ENCODE measurements at regions not wholly inside any gene's neighbourhood (a gene's known extent, or its start where the extent isn't known, plus 50 kb on each side); places are given as distances from the start of the nearest gene placed in this dataset.

GRCh38 chr5:103886826-103887225 lies 324.2 kb upstream of the NUDT12 start:
- DNase-seq (ENCODE audit: low read depth, low spot score) (no peak), FAIRE-seq (no peak)
- Histone ChIP-seq H3K36me3 (ENCODE audit: control insufficient read depth in 2 of 2, extremely low read depth in 1 of 2, insufficient read depth in 2 of 2, low read length in 2 of 2) (no peaks in the 10 kb centered on the region), H3K9me1 (ENCODE audit: control insufficient read depth, extremely low read depth, insufficient read depth, low read length) (no peaks in the 10 kb centered on the region), H3K27me3 (ENCODE audit: control insufficient read depth, extremely low read depth, insufficient read depth, low read length) (no peaks in the 10 kb centered on the region), H3K9me3 (ENCODE audit: control insufficient read depth, low read depth, low read length) (no peaks in the 10 kb centered on the region), H3K4me1 (ENCODE audit: control insufficient read depth, extremely low read depth, insufficient read depth, low read length) (no peaks in the 10 kb centered on the region), H3K4me3 (ENCODE audit: control insufficient read depth in 2 of 3, extremely low read depth in 1 of 3, insufficient read depth in 2 of 3, low read depth in 1 of 3, low read length in 3 of 3) (no peak overlapping the region), H4K20me1 (ENCODE audit: control insufficient read depth, extremely low read depth, insufficient read depth, low read length) (no peaks in the 10 kb centered on the region), H3K27ac (ENCODE audit: control insufficient read depth, insufficient read depth, low read length) (no peak overlapping the region), H2AFZ (ENCODE audit: control insufficient read depth, low read length) (no peak overlapping the region), H3K9ac (ENCODE audit: control insufficient read depth, extremely low read depth, insufficient read depth, low read length) (no peak overlapping the region), H3K79me2 (ENCODE audit: control insufficient read depth, insufficient read depth, low read length) (no peaks in the 10 kb centered on the region), H3K4me2 (ENCODE audit: control insufficient read depth, extremely low read depth, insufficient read depth, low read depth, low read length) (no peak overlapping the region)
- dilution Hi-C loops (cut with MboI; ENCODE audit: extremely low pct_ligation_motif_present, low sequenced_read_pairs) = no loop called here
- TF ChIP-seq CTCF (optimal IDR thresholded peaks at IDR 0.05 in 1 of 3, IDR thresholded peaks at IDR 0.05 in 1 of 3, conservative IDR thresholded peaks at IDR 0.05 in 1 of 3; ENCODE audit: extremely low read depth in 1 of 3, insufficient read depth in 2 of 3, low read length in 3 of 3) (no peak), EZH2 (IDR thresholded peaks at IDR 0.05; ENCODE audit: low read length) (no peak)

GRCh38 chr5:103883143-103883542 lies 320.6 kb upstream of the NUDT12 start:
- no peak overlapping the region for H3K4me2 ChIP-seq (ENCODE audit: control insufficient read depth, extremely low read depth, insufficient read depth, low read depth, low read length)
- H3K4me1 ChIP-seq (ENCODE audit: control insufficient read depth, extremely low read depth, insufficient read depth, low read length) = no peaks in the 10 kb centered on the region
- H3K9me1 ChIP-seq (ENCODE audit: control insufficient read depth, extremely low read depth, insufficient read depth, low read length) = no peaks in the 10 kb centered on the region
- no peaks in the 10 kb centered on the region for H4K20me1 ChIP-seq (ENCODE audit: control insufficient read depth, extremely low read depth, insufficient read depth, low read length)
- no peak for DNase-seq (ENCODE audit: low read depth, low spot score)
- FAIRE-seq = no peak
- no peak overlapping the region for H2AFZ ChIP-seq (ENCODE audit: control insufficient read depth, low read length)
- H3K4me3 ChIP-seq (ENCODE audit: control insufficient read depth in 2 of 3, extremely low read depth in 1 of 3, insufficient read depth in 2 of 3, low read depth in 1 of 3, low read length in 3 of 3) = no peak overlapping the region
- dilution Hi-C loops (cut with MboI; ENCODE audit: extremely low pct_ligation_motif_present, low sequenced_read_pairs) = no loop called here
- no peaks in the 10 kb centered on the region for H3K36me3 ChIP-seq (ENCODE audit: control insufficient read depth in 2 of 2, extremely low read depth in 1 of 2, insufficient read depth in 2 of 2, low read length in 2 of 2)
- H3K27me3 ChIP-seq (ENCODE audit: control insufficient read depth, extremely low read depth, insufficient read depth, low read length) = no peaks in the 10 kb centered on the region
- H3K9me3 ChIP-seq (ENCODE audit: control insufficient read depth, low read depth, low read length) = no peaks in the 10 kb centered on the region
- no peaks in the 10 kb centered on the region for H3K79me2 ChIP-seq (ENCODE audit: control insufficient read depth, insufficient read depth, low read length)
- H3K27ac ChIP-seq (ENCODE audit: control insufficient read depth, insufficient read depth, low read length) = no peak overlapping the region
- H3K9ac ChIP-seq (ENCODE audit: control insufficient read depth, extremely low read depth, insufficient read depth, low read length) = no peak overlapping the region
- TF ChIP-seq CTCF (optimal IDR thresholded peaks at IDR 0.05 in 1 of 3, IDR thresholded peaks at IDR 0.05 in 1 of 3, conservative IDR thresholded peaks at IDR 0.05 in 1 of 3; ENCODE audit: extremely low read depth in 1 of 3, insufficient read depth in 2 of 3, low read length in 3 of 3) (no peak), EZH2 (IDR thresholded peaks at IDR 0.05; ENCODE audit: low read length) (no peak)
